ENCODE measurements at regions not wholly inside any gene's neighbourhood (a gene's known extent, or its start where the extent isn't known, plus 50 kb on each side); places are given as distances from the start of the nearest gene placed in this dataset.

DNA sequence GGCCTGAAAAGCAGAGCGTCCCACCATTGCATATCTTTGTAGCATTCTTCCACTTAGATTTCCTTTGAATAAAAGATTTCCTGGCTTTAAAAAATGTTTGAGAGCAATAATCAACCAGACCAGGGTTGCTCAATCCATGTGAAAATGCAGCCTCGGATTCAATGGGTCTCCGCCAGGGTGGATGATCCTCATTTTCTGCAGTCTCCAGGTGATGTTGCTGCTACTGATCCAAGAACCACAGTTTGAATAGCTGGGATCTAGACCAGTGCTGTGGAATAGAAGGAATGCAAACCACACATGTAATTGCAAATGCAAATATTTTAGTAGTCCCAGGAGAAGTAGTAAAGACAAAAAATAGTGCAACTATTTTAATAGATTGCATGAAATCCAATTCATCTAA lies 317.6 kb downstream of the IRX1 start:
- Histone ChIP-seq H3K27ac (ENCODE audit: low read depth in 2 of 2, low read length in 2 of 2) (no peak overlapping the region), H3K27me3 (ENCODE audit: control insufficient read depth in 2 of 2, insufficient read depth in 2 of 2, low read length in 2 of 2) (no peaks in the 10 kb centered on the region), H3K4me3 (ENCODE audit: low read length in 2 of 2) (no peak overlapping the region), H3K9ac (ENCODE audit: low read depth in 1 of 2, low read length in 2 of 2) (no peak overlapping the region), H3K9me3 (ENCODE audit: control insufficient read depth in 2 of 2, low read length in 2 of 2) (no peaks in the 10 kb centered on the region), H3K36me3 (ENCODE audit: control insufficient read depth in 2 of 2, insufficient read depth in 2 of 2, low read length in 2 of 2) (no peaks in the 10 kb centered on the region), H3K4me1 (ENCODE audit: control insufficient read depth in 2 of 2, insufficient read depth in 2 of 2, low read length in 2 of 2) (no peaks in the 10 kb centered on the region)

DNA sequence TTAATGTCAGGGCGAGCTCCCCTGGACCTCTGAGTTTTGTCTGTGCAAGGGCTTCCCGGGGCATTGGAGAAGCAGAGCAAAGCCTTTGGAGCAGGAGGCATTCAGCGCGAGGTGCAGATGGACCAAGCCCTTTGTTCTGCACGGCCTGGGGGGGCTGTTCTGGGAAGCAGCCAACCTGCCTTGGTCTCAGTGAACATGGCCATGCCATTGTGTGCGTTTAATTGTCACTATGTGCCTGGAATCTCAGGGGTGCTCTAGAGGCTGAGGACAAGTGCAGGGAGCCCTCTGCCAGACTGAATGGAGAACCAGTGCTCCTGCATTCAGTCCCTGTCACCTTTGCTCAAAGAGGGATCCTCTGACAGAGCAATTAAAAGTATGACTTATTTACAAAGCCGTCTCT lies 329.4 kb downstream of the IRX1 start:
- no peak overlapping the region for H3K27ac ChIP-seq (ENCODE audit: low read depth in 2 of 2, low read length in 2 of 2)
- H3K27me3 ChIP-seq (ENCODE audit: control insufficient read depth in 2 of 2, insufficient read depth in 2 of 2, low read length in 2 of 2) = no peaks in the 10 kb centered on the region
- H3K4me3 ChIP-seq (ENCODE audit: low read length in 2 of 2) = no peak overlapping the region
- no peaks in the 10 kb centered on the region for H3K9me3 ChIP-seq (ENCODE audit: control insufficient read depth in 2 of 2, low read length in 2 of 2)
- H3K9ac ChIP-seq (ENCODE audit: low read depth in 1 of 2, low read length in 2 of 2) = no peak overlapping the region
- H3K36me3 ChIP-seq (ENCODE audit: control insufficient read depth in 2 of 2, insufficient read depth in 2 of 2, low read length in 2 of 2) = no peaks in the 10 kb centered on the region
- no peaks in the 10 kb centered on the region for H3K4me1 ChIP-seq (ENCODE audit: control insufficient read depth in 2 of 2, insufficient read depth in 2 of 2, low read length in 2 of 2)

DNA sequence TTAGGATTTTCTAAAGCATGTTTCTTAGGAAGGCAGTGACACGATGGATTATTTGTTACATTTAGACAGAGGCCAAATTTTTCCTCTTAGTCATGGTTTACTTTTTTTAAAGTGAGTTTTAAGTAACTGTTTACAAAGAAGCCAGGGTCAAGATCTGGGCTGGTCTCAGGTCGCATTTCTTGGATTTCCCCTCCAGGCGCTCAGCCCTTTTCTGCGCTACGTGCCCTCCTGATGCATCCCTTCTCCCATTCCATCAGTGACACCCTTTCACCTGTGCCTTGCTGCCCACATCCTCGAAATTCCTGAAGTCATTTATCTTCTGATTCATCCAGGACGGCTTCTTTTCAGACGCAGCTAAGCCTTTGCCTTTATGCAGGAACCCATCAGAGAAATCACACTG lies 330.3 kb downstream of the IRX1 start:
- no peak overlapping the region for H3K27ac ChIP-seq (ENCODE audit: low read depth in 2 of 2, low read length in 2 of 2)
- no peaks in the 10 kb centered on the region for H3K27me3 ChIP-seq (ENCODE audit: control insufficient read depth in 2 of 2, insufficient read depth in 2 of 2, low read length in 2 of 2)
- no peak overlapping the region for H3K9ac ChIP-seq (ENCODE audit: low read depth in 1 of 2, low read length in 2 of 2)
- H3K9me3 ChIP-seq (ENCODE audit: control insufficient read depth in 2 of 2, low read length in 2 of 2) = no peaks in the 10 kb centered on the region
- H3K4me3 ChIP-seq (ENCODE audit: low read length in 2 of 2) = no peak overlapping the region
- H3K36me3 ChIP-seq (ENCODE audit: control insufficient read depth in 2 of 2, insufficient read depth in 2 of 2, low read length in 2 of 2) = no peaks in the 10 kb centered on the region
- H3K4me1 ChIP-seq (ENCODE audit: control insufficient read depth in 2 of 2, insufficient read depth in 2 of 2, low read length in 2 of 2) = no peaks in the 10 kb centered on the region

DNA sequence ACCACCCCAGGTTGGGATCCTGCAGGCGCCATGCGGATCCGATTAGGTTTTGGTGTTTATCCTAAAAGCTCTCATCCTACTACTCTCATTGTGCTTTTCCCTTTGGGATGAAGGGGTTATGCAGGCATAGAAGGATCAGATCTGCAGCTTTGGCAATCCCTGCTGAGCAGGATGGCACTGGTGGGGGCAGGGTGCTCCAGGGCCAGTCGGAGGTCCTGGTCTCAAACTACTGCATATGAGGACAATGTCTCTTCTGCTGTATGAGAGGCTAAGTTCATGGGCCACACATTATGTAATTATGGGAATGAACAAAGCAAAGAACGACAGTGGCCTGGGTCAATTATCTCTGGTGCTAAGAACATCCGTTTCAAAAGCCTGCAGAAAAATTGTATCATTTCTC lies 334.2 kb downstream of the IRX1 start:
- H3K27ac ChIP-seq (ENCODE audit: low read depth in 2 of 2, low read length in 2 of 2) = no peak overlapping the region
- H3K27me3 ChIP-seq (ENCODE audit: control insufficient read depth in 2 of 2, insufficient read depth in 2 of 2, low read length in 2 of 2) = no peaks in the 10 kb centered on the region
- no peaks in the 10 kb centered on the region for H3K4me1 ChIP-seq (ENCODE audit: control insufficient read depth in 2 of 2, insufficient read depth in 2 of 2, low read length in 2 of 2)
- H3K9me3 ChIP-seq (ENCODE audit: control insufficient read depth in 2 of 2, low read length in 2 of 2) = peaks cover 0 to 4% of the 10 kb centered on the region in 2 donors
- no peaks in the 10 kb centered on the region for H3K36me3 ChIP-seq (ENCODE audit: control insufficient read depth in 2 of 2, insufficient read depth in 2 of 2, low read length in 2 of 2)
- H3K4me3 ChIP-seq (ENCODE audit: low read length in 2 of 2) = no peak overlapping the region
- H3K9ac ChIP-seq (ENCODE audit: low read depth in 1 of 2, low read length in 2 of 2) = no peak overlapping the region

DNA sequence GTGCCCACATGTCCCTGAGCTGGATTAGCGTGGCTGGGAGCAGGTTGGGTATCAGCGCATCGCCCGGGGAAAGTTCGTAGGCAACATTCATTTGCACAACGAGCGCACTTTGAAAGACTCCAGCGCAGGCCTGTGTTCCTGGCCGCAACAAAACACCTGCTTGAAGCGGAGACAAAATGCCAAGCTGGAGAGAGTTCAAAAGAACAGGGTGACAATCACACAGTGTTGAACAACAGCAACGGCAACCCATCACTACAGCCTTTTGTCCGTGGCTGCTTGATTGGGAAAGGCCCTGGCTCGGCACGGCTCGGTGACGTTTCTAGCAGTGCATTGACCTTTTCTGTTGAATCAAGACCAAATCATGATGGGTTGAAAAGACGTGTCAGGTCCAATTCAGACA lies 336.3 kb downstream of the IRX1 start:
- H3K27ac ChIP-seq (ENCODE audit: low read depth in 2 of 2, low read length in 2 of 2) = no peak overlapping the region
- no peaks in the 10 kb centered on the region for H3K4me1 ChIP-seq (ENCODE audit: control insufficient read depth in 2 of 2, insufficient read depth in 2 of 2, low read length in 2 of 2)
- no peaks in the 10 kb centered on the region for H3K27me3 ChIP-seq (ENCODE audit: control insufficient read depth in 2 of 2, insufficient read depth in 2 of 2, low read length in 2 of 2)
- no peak overlapping the region for H3K4me3 ChIP-seq (ENCODE audit: low read length in 2 of 2)
- H3K36me3 ChIP-seq (ENCODE audit: control insufficient read depth in 2 of 2, insufficient read depth in 2 of 2, low read length in 2 of 2) = no peaks in the 10 kb centered on the region
- peaks cover 0 to 4% of the 10 kb centered on the region in 2 donors for H3K9me3 ChIP-seq (ENCODE audit: control insufficient read depth in 2 of 2, low read length in 2 of 2)
- no peak overlapping the region for H3K9ac ChIP-seq (ENCODE audit: low read depth in 1 of 2, low read length in 2 of 2)

DNA sequence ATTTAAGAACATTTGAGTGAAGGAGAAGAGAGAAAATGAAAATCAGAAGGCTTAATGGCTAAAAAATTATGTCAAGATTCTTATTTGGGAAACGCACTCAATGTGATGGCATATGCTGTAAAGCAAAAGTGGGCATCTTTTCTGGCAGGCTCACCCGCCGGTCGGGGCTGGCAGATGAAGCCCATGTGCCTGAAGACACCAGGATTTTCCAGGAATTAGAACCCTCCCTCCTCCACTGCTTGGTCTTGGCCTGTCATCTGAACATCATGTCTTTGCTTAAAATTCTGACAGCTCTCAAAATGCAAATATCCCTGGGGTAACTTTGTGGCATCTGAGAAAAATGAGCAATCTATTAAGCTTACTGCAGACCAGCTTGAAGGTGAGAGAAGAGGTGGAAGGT lies 337.9 kb downstream of the IRX1 start:
- Histone ChIP-seq H3K27me3 (ENCODE audit: control insufficient read depth in 2 of 2, insufficient read depth in 2 of 2, low read length in 2 of 2) (no peaks in the 10 kb centered on the region), H3K4me3 (ENCODE audit: low read length in 2 of 2) (no peak overlapping the region), H3K9me3 (ENCODE audit: control insufficient read depth in 2 of 2, low read length in 2 of 2) (peaks cover 0 to 4% of the 10 kb centered on the region in 2 donors), H3K4me1 (ENCODE audit: control insufficient read depth in 2 of 2, insufficient read depth in 2 of 2, low read length in 2 of 2) (no peaks in the 10 kb centered on the region), H3K36me3 (ENCODE audit: control insufficient read depth in 2 of 2, insufficient read depth in 2 of 2, low read length in 2 of 2) (no peaks in the 10 kb centered on the region), H3K9ac (ENCODE audit: low read depth in 1 of 2, low read length in 2 of 2) (no peak overlapping the region), H3K27ac (ENCODE audit: low read depth in 2 of 2, low read length in 2 of 2) (no peak overlapping the region)

DNA sequence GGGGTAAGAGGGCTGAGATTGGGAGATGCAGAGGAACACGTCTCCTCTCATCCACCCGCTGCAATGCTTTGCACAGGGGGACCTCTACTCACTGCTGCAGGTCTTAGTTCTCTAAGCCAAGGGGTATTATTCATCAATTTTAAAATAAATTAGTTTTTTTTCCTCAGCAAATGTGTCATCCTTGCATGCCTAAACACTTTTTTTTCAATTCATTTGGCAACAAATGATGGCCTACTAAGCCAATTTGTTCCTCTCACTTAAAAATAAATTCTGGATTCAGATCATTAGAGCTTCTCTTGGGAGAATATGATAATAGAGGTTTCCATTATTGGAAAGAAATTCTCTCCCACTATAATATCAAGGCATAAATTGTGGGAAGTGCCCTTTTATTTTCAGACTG lies 338.3 kb downstream of the IRX1 start:
- no peaks in the 10 kb centered on the region for H3K27me3 ChIP-seq (ENCODE audit: control insufficient read depth in 2 of 2, insufficient read depth in 2 of 2, low read length in 2 of 2)
- no peaks in the 10 kb centered on the region for H3K4me1 ChIP-seq (ENCODE audit: control insufficient read depth in 2 of 2, insufficient read depth in 2 of 2, low read length in 2 of 2)
- no peak overlapping the region for H3K9ac ChIP-seq (ENCODE audit: low read depth in 1 of 2, low read length in 2 of 2)
- H3K9me3 ChIP-seq (ENCODE audit: control insufficient read depth in 2 of 2, low read length in 2 of 2) = peaks cover 0 to 4% of the 10 kb centered on the region in 2 donors
- no peaks in the 10 kb centered on the region for H3K36me3 ChIP-seq (ENCODE audit: control insufficient read depth in 2 of 2, insufficient read depth in 2 of 2, low read length in 2 of 2)
- H3K4me3 ChIP-seq (ENCODE audit: low read length in 2 of 2) = no peak overlapping the region
- no peak overlapping the region for H3K27ac ChIP-seq (ENCODE audit: low read depth in 2 of 2, low read length in 2 of 2)

DNA sequence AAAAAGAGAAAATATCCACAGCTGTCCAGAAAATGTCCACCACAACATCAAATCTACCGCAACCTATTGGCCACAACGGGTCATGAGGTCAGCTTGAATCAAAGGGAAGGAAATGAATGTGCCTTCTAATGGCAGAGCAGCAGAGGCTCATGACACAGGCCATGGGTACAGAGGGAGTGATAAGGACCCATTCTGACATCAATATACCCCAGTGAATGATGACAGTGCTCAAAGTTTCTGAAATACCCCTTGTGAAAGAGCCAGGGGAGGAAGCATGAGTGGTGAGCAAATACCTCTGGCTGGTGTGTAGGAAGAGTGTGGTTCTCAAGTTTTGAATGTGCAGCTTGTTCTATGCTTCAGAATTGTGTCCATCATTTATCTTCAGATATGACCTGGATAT lies 348.2 kb downstream of the IRX1 start:
- Histone ChIP-seq H3K4me1 (ENCODE audit: control insufficient read depth in 2 of 2, insufficient read depth in 2 of 2, low read length in 2 of 2) (no peaks in the 10 kb centered on the region), H3K9me3 (ENCODE audit: control insufficient read depth in 2 of 2, low read length in 2 of 2) (no peaks in the 10 kb centered on the region), H3K27ac (ENCODE audit: low read depth in 2 of 2, low read length in 2 of 2) (no peak overlapping the region), H3K9ac (ENCODE audit: low read depth in 1 of 2, low read length in 2 of 2) (no peak overlapping the region), H3K36me3 (ENCODE audit: control insufficient read depth in 2 of 2, insufficient read depth in 2 of 2, low read length in 2 of 2) (no peaks in the 10 kb centered on the region), H3K27me3 (ENCODE audit: control insufficient read depth in 2 of 2, insufficient read depth in 2 of 2, low read length in 2 of 2) (no peaks in the 10 kb centered on the region), H3K4me3 (ENCODE audit: low read length in 2 of 2) (no peak overlapping the region)

DNA sequence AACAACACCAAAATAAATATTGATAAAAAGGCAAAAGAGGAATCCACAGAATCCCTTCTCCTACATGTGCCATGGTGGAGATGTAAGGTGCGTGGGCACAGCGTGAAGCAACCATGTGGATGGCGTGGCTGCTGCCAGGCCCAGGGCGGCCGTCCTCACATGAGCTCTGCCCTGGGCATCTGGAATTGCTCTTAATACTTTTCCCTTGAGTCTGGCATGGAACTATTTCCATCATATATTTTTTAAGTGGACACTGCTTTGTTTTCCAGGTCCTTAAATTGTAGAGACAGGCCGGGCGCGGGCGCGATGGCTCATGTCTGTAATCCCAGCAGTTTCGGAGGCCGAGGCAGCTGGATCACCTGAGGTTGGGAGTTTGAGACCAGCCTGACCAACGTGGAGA lies 349.3 kb downstream of the IRX1 start:
- H3K4me1 ChIP-seq (ENCODE audit: control insufficient read depth in 2 of 2, insufficient read depth in 2 of 2, low read length in 2 of 2) = no peaks in the 10 kb centered on the region
- no peaks in the 10 kb centered on the region for H3K9me3 ChIP-seq (ENCODE audit: control insufficient read depth in 2 of 2, low read length in 2 of 2)
- H3K36me3 ChIP-seq (ENCODE audit: control insufficient read depth in 2 of 2, insufficient read depth in 2 of 2, low read length in 2 of 2) = no peaks in the 10 kb centered on the region
- no peak overlapping the region for H3K9ac ChIP-seq (ENCODE audit: low read depth in 1 of 2, low read length in 2 of 2)
- H3K27ac ChIP-seq (ENCODE audit: low read depth in 2 of 2, low read length in 2 of 2) = no peak overlapping the region
- H3K27me3 ChIP-seq (ENCODE audit: control insufficient read depth in 2 of 2, insufficient read depth in 2 of 2, low read length in 2 of 2) = no peaks in the 10 kb centered on the region
- H3K4me3 ChIP-seq (ENCODE audit: low read length in 2 of 2) = no peak overlapping the region

DNA sequence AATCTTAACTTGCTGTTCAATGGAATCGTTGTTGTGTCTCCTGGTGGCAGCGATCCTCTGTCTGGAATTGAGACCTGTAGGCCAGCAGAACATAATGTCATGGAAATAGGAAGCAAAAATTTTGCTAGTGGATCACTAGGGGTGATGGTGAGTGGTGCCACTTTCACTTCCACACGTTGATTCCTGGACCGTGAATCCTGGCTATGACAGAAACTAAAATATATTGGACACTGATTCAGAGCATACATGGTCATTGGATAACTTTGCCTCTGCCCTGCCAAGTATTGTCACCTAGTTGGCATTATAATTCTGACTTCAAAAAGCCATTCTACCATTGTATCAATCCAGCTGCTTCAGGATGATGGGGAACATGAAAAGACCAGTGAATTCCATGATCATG lies 353.2 kb downstream of the IRX1 start:
- H3K4me1 ChIP-seq (ENCODE audit: control insufficient read depth in 2 of 2, insufficient read depth in 2 of 2, low read length in 2 of 2) = no peaks in the 10 kb centered on the region
- H3K27ac ChIP-seq (ENCODE audit: low read depth in 2 of 2, low read length in 2 of 2) = no peak overlapping the region
- no peaks in the 10 kb centered on the region for H3K36me3 ChIP-seq (ENCODE audit: control insufficient read depth in 2 of 2, insufficient read depth in 2 of 2, low read length in 2 of 2)
- no peaks in the 10 kb centered on the region for H3K27me3 ChIP-seq (ENCODE audit: control insufficient read depth in 2 of 2, insufficient read depth in 2 of 2, low read length in 2 of 2)
- H3K9me3 ChIP-seq (ENCODE audit: control insufficient read depth in 2 of 2, low read length in 2 of 2) = no peaks in the 10 kb centered on the region
- H3K9ac ChIP-seq (ENCODE audit: low read depth in 1 of 2, low read length in 2 of 2) = no peak overlapping the region
- H3K4me3 ChIP-seq (ENCODE audit: low read length in 2 of 2) = no peak overlapping the region

DNA sequence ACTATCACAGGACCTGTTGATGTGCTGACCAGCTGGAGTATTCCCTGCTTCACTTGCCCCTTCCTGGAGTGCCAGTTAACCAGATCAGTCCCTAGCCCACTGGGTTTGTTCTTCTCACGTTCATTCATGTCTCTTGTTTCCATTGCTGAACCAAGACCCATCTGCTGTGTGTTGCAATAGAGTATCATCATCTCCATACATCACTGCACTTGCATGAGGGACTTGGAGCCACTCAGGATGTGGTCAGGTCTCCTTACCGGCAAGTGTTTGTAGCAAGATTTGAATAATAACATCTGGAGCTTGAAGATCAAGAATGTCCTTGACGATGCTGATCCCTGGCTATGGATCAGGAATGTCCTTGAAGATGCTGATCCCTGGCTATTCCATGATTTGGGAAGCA lies 358.6 kb downstream of the IRX1 start:
- H3K4me1 ChIP-seq (ENCODE audit: control insufficient read depth in 2 of 2, insufficient read depth in 2 of 2, low read length in 2 of 2) = no peaks in the 10 kb centered on the region
- no peaks in the 10 kb centered on the region for H3K27me3 ChIP-seq (ENCODE audit: control insufficient read depth in 2 of 2, insufficient read depth in 2 of 2, low read length in 2 of 2)
- H3K36me3 ChIP-seq (ENCODE audit: control insufficient read depth in 2 of 2, insufficient read depth in 2 of 2, low read length in 2 of 2) = no peaks in the 10 kb centered on the region
- no peak overlapping the region for H3K27ac ChIP-seq (ENCODE audit: low read depth in 2 of 2, low read length in 2 of 2)
- peaks cover 2 to 4% of the 10 kb centered on the region in 2 donors for H3K9me3 ChIP-seq (ENCODE audit: control insufficient read depth in 2 of 2, low read length in 2 of 2)
- H3K4me3 ChIP-seq (ENCODE audit: low read length in 2 of 2) = no peak overlapping the region
- H3K9ac ChIP-seq (ENCODE audit: low read depth in 1 of 2, low read length in 2 of 2) = no peak overlapping the region
